Stimulated activated CD4-positive, alpha-beta T cell treated with anti-CD3 and anti-CD28 coated beads, Interleukin-1b, Interleukin-23, amount 100 ng/mL, for 48 hours (primary cell): ENCODE measurements at regions not wholly inside any gene's neighbourhood (a gene's known extent, or its start where the extent isn't known, plus 50 kb on each side); places are given as distances from the start of the nearest gene placed in this dataset.

Source experiments
- DNase-seq: peaks from one replicate; pipeline ENCODE4 v3.0.0-alpha.2; 2020

GRCh38 chr12:123040106-123040505 is 59.6 kb downstream of the ARL6IP4 start:
- DNase-seq = no peak

DNA sequence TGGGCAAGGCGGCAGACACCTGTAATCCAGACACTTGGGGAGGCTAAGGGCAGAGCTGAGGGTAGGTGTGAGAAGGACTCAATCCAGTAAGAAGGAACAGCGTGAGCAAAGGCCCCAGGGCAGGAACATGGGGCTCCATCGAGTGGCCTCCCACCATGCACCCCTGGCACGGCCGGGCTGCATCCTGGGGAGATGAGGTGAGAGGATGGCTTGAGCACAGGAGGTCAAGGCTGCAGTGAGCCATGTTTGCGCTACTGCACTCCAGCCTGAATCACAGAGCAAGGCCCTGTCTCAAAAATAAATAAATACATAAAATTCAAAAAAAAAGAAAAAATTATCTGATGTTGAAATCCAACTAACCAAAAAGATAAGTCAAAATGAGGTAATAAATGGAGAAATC is 58.5 kb downstream of the ARL6IP4 start:
- DNase-seq = no peak

- no peak for DNase-seq
Observed at GRCh38 chr12:123038486-123038885, 58.0 kb downstream of the ARL6IP4 start.

GRCh38 chr12:123037791-123038190 is 57.3 kb downstream of the ARL6IP4 start:
- DNase-seq = no peak

- DNase-seq = no peak
Observed at GRCh38 chr12:123036466-123037285, 56.2 kb downstream of the ARL6IP4 start.

GRCh38 chr12:123035841-123036240 is 55.4 kb downstream of the ARL6IP4 start:
- DNase-seq = no peak

- DNase-seq = peak; percentile 40
Observed at GRCh38 chr12:123034865-123035264, 54.4 kb downstream of the ARL6IP4 start.

DNA sequence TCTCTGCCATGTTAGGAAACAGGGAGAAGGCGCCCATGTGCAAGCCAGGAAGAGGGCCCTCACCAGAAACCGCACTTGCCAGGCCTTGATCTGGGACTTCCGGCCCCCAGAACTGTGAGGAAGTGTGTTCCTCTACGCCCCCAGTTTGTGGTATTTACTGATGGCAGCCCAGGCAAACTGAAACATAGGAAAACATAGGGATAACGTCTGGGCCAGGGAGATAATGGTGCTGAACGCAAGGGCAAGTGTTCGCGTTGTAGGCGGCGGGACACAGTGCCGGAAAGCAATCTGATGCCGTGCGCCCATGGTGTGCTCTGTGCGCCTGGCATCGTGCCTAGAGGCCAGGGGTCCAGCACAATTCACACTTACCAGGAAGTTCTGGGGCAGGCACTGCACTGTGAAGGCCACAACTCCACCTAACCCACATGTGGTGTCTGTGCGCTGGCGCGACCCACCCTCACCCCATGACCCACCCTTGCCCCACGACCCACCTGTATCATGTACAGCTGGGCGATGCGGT is 53.6 kb downstream of the ARL6IP4 start:
- DNase-seq = no peak

GRCh38 chr12:123033392-123034021 is 53.0 kb downstream of the ARL6IP4 start:
- DNase-seq = no peak

DNA sequence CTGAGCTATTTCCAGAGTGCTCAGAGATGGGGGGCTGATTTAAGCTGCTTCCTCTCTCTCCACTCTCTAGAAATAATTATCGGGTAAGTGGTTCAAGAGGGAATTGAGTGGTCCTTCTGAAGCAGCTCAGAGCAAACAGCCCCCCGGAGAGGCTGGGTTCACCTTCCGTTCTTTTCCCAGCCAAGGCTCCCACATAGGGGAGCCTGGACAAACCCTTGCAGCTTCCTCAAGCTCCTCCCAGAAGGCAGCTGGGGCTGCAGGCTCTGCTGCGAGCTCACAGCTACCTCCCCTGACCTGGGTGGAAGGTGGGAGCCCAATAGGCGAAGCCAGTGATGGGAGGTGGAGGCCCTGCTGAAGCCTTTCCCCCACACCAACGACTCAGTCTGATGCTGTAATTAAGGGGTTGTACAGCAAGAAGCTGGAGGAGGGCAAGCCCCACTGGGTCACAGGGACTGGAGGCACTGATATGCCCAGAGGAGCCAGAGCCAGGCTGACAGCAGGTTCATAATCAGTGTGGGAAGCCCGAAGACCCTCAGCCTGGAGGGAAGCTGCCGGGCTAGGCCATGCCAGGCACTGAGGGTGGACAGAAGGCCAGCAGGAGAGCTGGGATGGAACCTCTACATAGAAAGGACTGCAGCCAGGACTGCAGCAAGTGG is 52.4 kb downstream of the ARL6IP4 start:
- no peak for DNase-seq
